ENCODE measurements at regions not wholly inside any gene's neighbourhood (a gene's known extent, or its start where the extent isn't known, plus 50 kb on each side); places are given as distances from the start of the nearest gene placed in this dataset.
"Not testable (repeated sequence)": the region's sequence is repeated elsewhere in the genome, so short reads cannot be mapped to it uniquely, and the experiment has no call there.

- DNase-seq (ENCODE audit: low spot score in 2 of 2); H3K27me3 ChIP-seq; intact Hi-C loops (cut with DNase I); H3K27ac ChIP-seq; H3K4me1 ChIP-seq; H3K36me3 ChIP-seq; H3K4me3 ChIP-seq; H3K9me3 ChIP-seq: not testable (repeated sequence)
These were observed 148.1 kb downstream of the NPIPA7 start for GRCh38 chr16:16526998-16527397.

- H3K9me3 ChIP-seq; DNase-seq (ENCODE audit: low spot score in 2 of 2); H3K27ac ChIP-seq; intact Hi-C loops (cut with DNase I); H3K36me3 ChIP-seq; H3K4me3 ChIP-seq; H3K4me1 ChIP-seq; H3K27me3 ChIP-seq: not testable (repeated sequence)
These were observed 151.8 kb downstream of the NPIPA7 start for GRCh38 chr16:16530744-16531143.

GRCh38 chr16:16535565-16535964, 156.6 kb downstream of the NPIPA7 start:
- H3K4me3 ChIP-seq; H3K9me3 ChIP-seq; H3K4me1 ChIP-seq; DNase-seq (ENCODE audit: low spot score in 2 of 2); H3K36me3 ChIP-seq; intact Hi-C loops (cut with DNase I); H3K27ac ChIP-seq; H3K27me3 ChIP-seq: not testable (repeated sequence)

GRCh38 chr16:16536151-16536550, 157.2 kb downstream of the NPIPA7 start:
- H3K4me1 ChIP-seq; H3K36me3 ChIP-seq; H3K27ac ChIP-seq; H3K4me3 ChIP-seq; H3K9me3 ChIP-seq; intact Hi-C loops (cut with DNase I); DNase-seq (ENCODE audit: low spot score in 2 of 2); H3K27me3 ChIP-seq: not testable (repeated sequence)

GRCh38 chr16:16549710-16550109, 170.8 kb downstream of the NPIPA7 start:
- DNase-seq (ENCODE audit: low spot score in 2 of 2); intact Hi-C loops (cut with DNase I); H3K4me3 ChIP-seq: not testable (repeated sequence)

GRCh38 chr16:16550824-16551223, 171.9 kb downstream of the NPIPA7 start:
- DNase-seq (ENCODE audit: low spot score in 2 of 2); H3K27me3 ChIP-seq; intact Hi-C loops (cut with DNase I); H3K27ac ChIP-seq; H3K9me3 ChIP-seq; H3K4me1 ChIP-seq; H3K4me3 ChIP-seq; H3K36me3 ChIP-seq: not testable (repeated sequence)

More at GRCh38 chr16:16549710-16550109, 170.8 kb downstream of the NPIPA7 start:
- not testable (repeated sequence) for H3K4me1 ChIP-seq, H3K9me3 ChIP-seq, H3K36me3 ChIP-seq, H3K27me3 ChIP-seq, H3K27ac ChIP-seq

GRCh38 chr16:16552819-16553340, 173.9 kb downstream of the NPIPA7 start:
- H3K4me1 ChIP-seq; intact Hi-C loops (cut with DNase I); H3K36me3 ChIP-seq; H3K9me3 ChIP-seq; H3K27me3 ChIP-seq; DNase-seq (ENCODE audit: low spot score in 2 of 2); H3K4me3 ChIP-seq; H3K27ac ChIP-seq: not testable (repeated sequence)

- H3K4me3 ChIP-seq; H3K36me3 ChIP-seq; DNase-seq (ENCODE audit: low spot score in 2 of 2); H3K27ac ChIP-seq; H3K9me3 ChIP-seq; H3K27me3 ChIP-seq; H3K4me1 ChIP-seq; intact Hi-C loops (cut with DNase I): not testable (repeated sequence)
These were observed 180.3 kb downstream of the NPIPA7 start for GRCh38 chr16:16559179-16559740.

- DNase-seq (ENCODE audit: low spot score in 2 of 2); intact Hi-C loops (cut with DNase I); H3K27ac ChIP-seq; H3K4me3 ChIP-seq; H3K4me1 ChIP-seq; H3K9me3 ChIP-seq; H3K27me3 ChIP-seq; H3K36me3 ChIP-seq: not testable (repeated sequence)
These were observed 182.6 kb downstream of the NPIPA7 start for GRCh38 chr16:16561532-16561931.

GRCh38 chr16:16563962-16564361, 185.0 kb downstream of the NPIPA7 start:
- H3K36me3 ChIP-seq; H3K27me3 ChIP-seq; H3K4me3 ChIP-seq; DNase-seq (ENCODE audit: low spot score in 2 of 2); intact Hi-C loops (cut with DNase I); H3K9me3 ChIP-seq; H3K27ac ChIP-seq; H3K4me1 ChIP-seq: not testable (repeated sequence)

- H3K9me3 ChIP-seq; intact Hi-C loops (cut with DNase I); H3K36me3 ChIP-seq; H3K27me3 ChIP-seq; DNase-seq (ENCODE audit: low spot score in 2 of 2); H3K4me1 ChIP-seq; H3K4me3 ChIP-seq; H3K27ac ChIP-seq: not testable (repeated sequence)
These were observed 186.4 kb downstream of the NPIPA7 start for GRCh38 chr16:16565326-16565725.

GRCh38 chr16:16570055-16570454, 191.1 kb downstream of the NPIPA7 start:
- H3K27me3 ChIP-seq; H3K36me3 ChIP-seq; intact Hi-C loops (cut with DNase I); H3K9me3 ChIP-seq; H3K27ac ChIP-seq; H3K4me1 ChIP-seq; DNase-seq (ENCODE audit: low spot score in 2 of 2); H3K4me3 ChIP-seq: not testable (repeated sequence)

GRCh38 chr16:16570874-16571273, 191.9 kb downstream of the NPIPA7 start:
- DNase-seq (ENCODE audit: low spot score in 2 of 2); H3K27ac ChIP-seq; H3K36me3 ChIP-seq; H3K9me3 ChIP-seq; intact Hi-C loops (cut with DNase I); H3K4me3 ChIP-seq; H3K4me1 ChIP-seq; H3K27me3 ChIP-seq: not testable (repeated sequence)

- H3K4me3 ChIP-seq; H3K27me3 ChIP-seq; H3K9me3 ChIP-seq; intact Hi-C loops (cut with DNase I); DNase-seq (ENCODE audit: low spot score in 2 of 2); H3K36me3 ChIP-seq; H3K27ac ChIP-seq; H3K4me1 ChIP-seq: not testable (repeated sequence)
These were observed 193.3 kb downstream of the NPIPA7 start for GRCh38 chr16:16572130-16572774.

- intact Hi-C loops (cut with DNase I), result not testable (repeated sequence)
These were observed 198.1 kb downstream of the NPIPA7 start for GRCh38 chr16:16577062-16577461.

More at GRCh38 chr16:16577062-16577461, 198.1 kb downstream of the NPIPA7 start:
- H3K4me3 ChIP-seq; DNase-seq (ENCODE audit: low spot score in 2 of 2); H3K4me1 ChIP-seq; H3K27ac ChIP-seq; H3K36me3 ChIP-seq; H3K9me3 ChIP-seq; H3K27me3 ChIP-seq: not testable (repeated sequence)

Data from ascending aorta (tissue), 2 donors.